IPS-18a (cell line): ENCODE measurements at regions not wholly inside any gene's neighbourhood (a gene's known extent, or its start where the extent isn't known, plus 50 kb on each side); places are given as distances from the start of the nearest gene placed in this dataset.

Experiments
- H3K27ac ChIP-seq: one replicate; pipeline ENCODE4 v1.5.1; 2013; ENCODE audit warnings: low read length
- H3K27me3 ChIP-seq: one replicate; pipeline ENCODE4 v1.6.1; 2013; ENCODE audit warnings: mild to moderate bottlenecking, low read length; ENCODE audit not compliant: control insufficient read depth, insufficient read depth
- H3K36me3 ChIP-seq: one replicate; pipeline ENCODE4 v1.6.1; 2013; ENCODE audit warnings: low read depth, low read length; ENCODE audit not compliant: control insufficient read depth
- H3K4me1 ChIP-seq: one replicate; pipeline ENCODE4 v1.6.1; 2013; ENCODE audit warnings: low read depth, low read length; ENCODE audit not compliant: control insufficient read depth
- H3K4me3 ChIP-seq: one replicate; pipeline ENCODE4 v1.5.1; 2013; ENCODE audit warnings: low read length
- H3K9ac ChIP-seq: one replicate; pipeline ENCODE4 v1.6.1; 2013; ENCODE audit warnings: mild to moderate bottlenecking, low read length, moderate library complexity
- H3K9me3 ChIP-seq: one replicate; pipeline ENCODE4 v1.6.1; 2013; ENCODE audit warnings: low read depth, low read length; ENCODE audit not compliant: control insufficient read depth

DNA sequence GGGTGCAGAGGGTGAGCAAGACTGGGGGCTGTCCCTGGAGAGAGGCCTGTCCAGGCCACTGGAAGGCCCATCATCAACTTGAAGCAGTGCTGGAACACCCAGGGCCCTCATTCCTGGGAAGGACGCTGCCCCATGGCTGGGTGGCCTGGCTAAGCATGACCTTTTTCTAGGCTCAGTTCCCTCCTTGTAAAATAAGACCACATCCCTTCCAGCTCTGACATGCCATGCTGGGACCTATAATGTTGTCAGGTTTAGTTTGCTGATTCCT, 62.8 kb downstream of the SYNE3 start:
- Histone ChIP-seq H3K4me3 (no peak overlapping the region), H3K9me3 (no peaks in the 10 kb centered on the region), H3K4me1 (no peaks in the 10 kb centered on the region), H3K27me3 (no peaks in the 10 kb centered on the region), H3K9ac (no peak overlapping the region), H3K36me3 (no peaks in the 10 kb centered on the region), H3K27ac (no peak overlapping the region)

DNA sequence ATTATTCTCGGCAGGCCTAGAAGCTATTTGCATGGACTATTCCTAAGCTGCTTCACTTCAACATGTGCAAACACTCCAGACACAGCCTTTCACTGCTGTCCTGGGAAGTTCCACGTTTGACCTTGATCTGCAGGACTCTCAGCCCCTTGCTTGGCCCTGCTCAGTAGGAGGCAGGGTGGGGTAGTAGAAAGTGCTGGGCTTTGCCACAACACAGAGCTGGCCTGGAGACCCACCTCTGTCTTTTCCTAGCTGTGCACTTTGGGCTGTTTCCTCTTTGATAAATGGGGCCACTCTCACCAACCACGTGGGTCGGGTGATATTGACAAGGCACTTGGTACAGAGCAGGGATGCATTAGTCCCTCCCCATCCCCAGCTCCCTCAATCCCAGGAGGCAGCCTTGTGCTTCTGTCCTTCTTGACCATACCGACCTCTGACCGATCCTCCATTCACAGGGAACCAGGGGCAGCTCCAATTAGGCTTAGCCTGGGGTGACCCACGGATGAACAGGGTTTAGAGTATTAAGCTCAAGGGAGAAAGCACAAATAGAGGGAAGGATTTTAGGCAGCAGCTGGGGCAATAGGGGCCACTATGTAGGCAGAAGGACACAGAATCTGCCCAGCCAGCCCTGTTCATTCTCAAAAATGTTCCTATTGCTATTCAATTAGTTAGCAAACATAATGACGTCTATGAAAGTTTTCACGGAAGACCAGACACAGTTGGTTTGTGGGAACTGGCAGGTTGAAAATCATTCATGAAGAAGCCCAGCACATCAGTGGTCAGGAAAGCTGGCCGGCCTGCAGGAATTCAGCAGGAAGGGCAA, 63.3 kb downstream of the SYNE3 start:
- H3K27me3 ChIP-seq: no peaks in the 10 kb centered on the region
- no peak overlapping the region for H3K27ac ChIP-seq
- no peaks in the 10 kb centered on the region for H3K9me3 ChIP-seq
- H3K4me3 ChIP-seq: no peak overlapping the region
- H3K9ac ChIP-seq: no peak overlapping the region
- no peaks in the 10 kb centered on the region for H3K36me3 ChIP-seq
- H3K4me1 ChIP-seq: no peaks in the 10 kb centered on the region

DNA sequence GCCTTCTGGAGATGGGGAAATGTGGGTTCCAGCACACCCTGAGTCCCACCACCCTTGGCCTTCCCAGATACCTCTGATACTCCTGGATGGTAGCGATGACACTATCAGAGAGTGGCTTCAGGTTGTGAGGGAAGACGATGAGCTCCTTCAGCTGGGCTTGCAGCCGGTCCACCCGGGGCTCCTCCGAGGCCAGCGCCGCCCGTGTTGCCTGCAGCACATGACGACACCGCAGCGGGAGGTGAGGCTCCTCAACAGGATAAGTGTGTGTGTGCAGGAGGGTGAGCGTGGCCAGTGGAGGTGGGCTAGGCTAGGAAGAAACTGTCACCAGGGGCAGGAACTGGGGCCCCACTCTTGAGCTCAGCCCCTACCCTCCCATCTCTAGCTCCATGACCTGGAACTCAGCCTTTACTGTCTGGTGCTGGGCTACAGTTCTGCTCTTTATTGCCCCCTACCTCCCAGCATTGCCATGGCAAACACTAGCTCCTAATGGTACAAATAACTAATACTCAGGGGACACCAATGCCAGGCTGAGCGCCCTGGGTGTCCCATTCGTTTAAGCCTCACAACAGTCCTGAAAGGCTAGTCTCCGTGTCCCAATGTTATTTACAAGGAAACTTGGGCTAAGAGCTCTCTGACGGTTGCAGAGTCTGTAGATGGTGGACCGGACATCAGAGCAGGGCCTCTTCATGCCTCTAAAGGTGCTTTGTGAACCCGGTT, 64.1 kb downstream of the SYNE3 start:
- Histone ChIP-seq H3K4me3 (no peak overlapping the region), H3K4me1 (no peaks in the 10 kb centered on the region), H3K27me3 (no peaks in the 10 kb centered on the region), H3K9ac (no peak overlapping the region), H3K36me3 (no peaks in the 10 kb centered on the region), H3K9me3 (no peaks in the 10 kb centered on the region), H3K27ac (no peak overlapping the region)

DNA sequence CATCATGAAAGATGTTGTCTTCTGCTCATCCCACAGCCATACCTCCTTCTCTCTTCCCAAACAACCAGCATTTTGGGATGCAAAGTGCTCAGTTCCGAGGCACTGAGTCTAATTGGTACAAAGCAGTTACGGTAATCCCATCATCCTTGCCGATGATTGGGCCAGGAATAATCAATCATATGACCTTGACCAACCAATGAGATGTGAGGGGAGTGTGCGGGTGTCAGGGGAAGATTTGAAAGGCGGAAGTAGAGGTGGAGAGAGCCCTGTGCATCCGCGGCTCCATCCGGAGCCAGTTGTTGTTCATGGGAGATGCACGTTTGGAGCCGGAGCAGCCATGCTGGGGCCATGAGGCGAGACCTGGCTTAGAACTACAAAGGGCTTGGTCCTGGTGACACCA, 67.3 kb downstream of the SYNE3 start:
- H3K9ac ChIP-seq: no peak overlapping the region
- H3K4me3 ChIP-seq: no peak overlapping the region
- H3K4me1 ChIP-seq: no peaks in the 10 kb centered on the region
- H3K27me3 ChIP-seq: no peaks in the 10 kb centered on the region
- no peak overlapping the region for H3K27ac ChIP-seq
- H3K9me3 ChIP-seq: no peaks in the 10 kb centered on the region
- H3K36me3 ChIP-seq: no peaks in the 10 kb centered on the region

DNA sequence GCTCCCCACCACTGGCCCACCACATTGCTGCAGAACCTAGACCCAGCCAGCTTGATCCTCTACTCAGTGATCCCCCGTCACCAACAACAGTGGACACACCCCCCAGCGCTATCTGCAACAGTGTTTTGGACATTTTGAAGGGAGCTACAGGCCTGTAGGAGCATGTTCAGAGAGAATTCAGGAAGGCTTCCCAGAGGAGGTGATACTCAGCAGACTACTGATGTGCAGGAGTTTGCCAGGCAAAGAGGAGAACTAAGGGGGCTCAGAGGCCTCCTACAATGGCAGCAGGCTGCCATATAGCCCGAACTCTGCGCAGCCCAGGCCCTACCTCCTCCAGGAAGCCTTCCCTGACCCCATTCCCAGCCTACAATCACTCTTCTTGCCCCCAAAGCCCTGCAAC, 70.0 kb downstream of the SYNE3 start:
- H3K27me3 ChIP-seq: no peaks in the 10 kb centered on the region
- H3K9ac ChIP-seq: no peak overlapping the region
- no peaks in the 10 kb centered on the region for H3K9me3 ChIP-seq
- no peak overlapping the region for H3K27ac ChIP-seq
- no peak overlapping the region for H3K4me3 ChIP-seq
- no peaks in the 10 kb centered on the region for H3K4me1 ChIP-seq
- H3K36me3 ChIP-seq: no peaks in the 10 kb centered on the region

DNA sequence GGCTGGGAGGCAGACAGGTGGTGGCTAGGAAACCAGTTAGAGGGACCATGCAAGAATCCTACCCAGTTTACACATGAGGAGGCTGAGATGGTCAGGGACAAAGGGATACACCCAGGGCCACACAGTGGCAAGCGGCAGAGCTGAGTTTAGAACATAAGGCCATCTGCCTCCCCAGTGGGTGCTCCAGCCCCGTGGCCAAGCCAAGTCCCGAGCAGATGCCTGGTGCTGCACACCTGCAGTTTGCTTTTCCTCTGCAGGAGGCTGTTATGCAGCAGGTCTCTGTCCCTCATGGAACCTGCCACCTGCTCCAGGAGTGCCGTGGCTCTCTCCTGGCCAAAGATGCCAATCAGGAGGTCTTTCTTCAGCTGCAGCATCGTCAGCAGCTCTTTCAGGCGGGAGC, 70.8 kb downstream of the SYNE3 start:
- Histone ChIP-seq H3K4me3 (no peak overlapping the region), H3K27me3 (no peaks in the 10 kb centered on the region), H3K9me3 (no peaks in the 10 kb centered on the region), H3K9ac (no peak overlapping the region), H3K4me1 (no peaks in the 10 kb centered on the region), H3K36me3 (no peaks in the 10 kb centered on the region), H3K27ac (no peak overlapping the region)

DNA sequence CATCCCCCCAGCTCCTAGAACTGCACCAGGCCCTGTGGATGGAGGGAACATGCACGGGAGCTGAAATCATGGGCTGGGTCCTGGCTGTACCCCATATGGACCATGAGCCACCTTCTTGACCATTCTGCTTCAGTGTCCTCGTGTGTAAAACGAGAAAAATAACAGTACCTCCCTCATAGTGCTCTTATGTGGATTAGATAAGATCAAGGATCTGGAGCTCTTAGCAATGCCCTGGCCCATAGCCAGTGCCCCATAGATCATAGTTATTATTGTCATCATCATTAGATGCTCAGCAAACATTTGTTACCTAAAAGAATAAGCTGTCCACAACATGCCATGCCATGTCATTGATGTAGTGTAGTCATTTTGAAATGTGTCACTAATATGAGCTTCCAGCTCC, 71.3 kb downstream of the SYNE3 start:
- Histone ChIP-seq H3K4me3 (no peak overlapping the region), H3K9me3 (no peaks in the 10 kb centered on the region), H3K36me3 (no peaks in the 10 kb centered on the region), H3K9ac (no peak overlapping the region), H3K27me3 (no peaks in the 10 kb centered on the region), H3K4me1 (no peaks in the 10 kb centered on the region), H3K27ac (no peak overlapping the region)

DNA sequence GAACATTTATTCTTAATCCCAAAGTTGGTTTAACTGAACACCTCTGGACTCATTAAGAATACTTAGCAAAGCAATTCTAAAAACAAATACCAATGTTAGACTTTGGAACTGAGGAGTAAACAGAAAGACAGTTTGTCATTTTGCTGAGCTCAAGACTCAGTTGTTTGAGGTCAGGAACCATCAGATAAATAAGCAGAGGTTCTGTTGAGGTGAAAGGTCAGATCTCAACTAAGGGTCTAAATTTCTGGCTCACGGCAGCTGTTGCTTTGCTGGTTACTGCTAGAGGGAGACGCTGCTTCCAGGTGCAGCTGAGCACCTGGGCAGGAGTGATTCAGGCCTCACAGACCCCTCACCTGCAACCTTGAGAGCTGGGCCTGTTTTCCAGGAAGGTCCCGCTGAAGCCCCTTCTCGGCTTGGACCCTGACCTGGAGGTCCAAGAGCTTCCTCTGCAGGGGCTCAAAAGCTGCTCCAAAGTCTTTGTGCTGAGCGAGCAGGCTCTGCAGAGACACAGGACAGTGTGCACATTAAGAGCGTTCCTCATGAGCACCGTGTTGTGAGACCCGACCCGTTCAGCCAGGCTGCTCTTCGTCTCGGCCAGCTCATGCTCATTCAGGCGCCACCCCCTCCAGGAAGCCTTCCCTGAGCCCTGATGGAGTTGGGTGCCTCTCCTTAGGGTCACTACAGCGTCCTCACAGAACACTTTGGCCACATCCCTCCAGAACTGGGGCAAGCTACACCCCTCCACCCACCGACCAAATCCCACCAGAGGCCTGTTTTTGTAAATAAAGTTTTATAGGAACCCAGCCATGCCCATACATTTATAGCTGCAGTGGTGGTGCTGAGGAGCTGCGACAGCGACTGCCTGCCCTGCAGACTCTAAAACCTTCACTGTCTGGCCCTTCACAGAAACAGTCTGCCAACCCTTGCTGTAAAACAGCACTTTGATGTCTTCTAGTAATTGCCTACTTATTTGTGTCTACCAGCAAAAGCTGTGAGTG, 72.0 kb downstream of the SYNE3 start:
- no peaks in the 10 kb centered on the region for H3K4me1 ChIP-seq
- H3K27ac ChIP-seq: no peak overlapping the region
- H3K36me3 ChIP-seq: no peaks in the 10 kb centered on the region
- no peaks in the 10 kb centered on the region for H3K9me3 ChIP-seq
- H3K27me3 ChIP-seq: no peaks in the 10 kb centered on the region
- H3K4me3 ChIP-seq: no peak overlapping the region
- H3K9ac ChIP-seq: no peak overlapping the region

DNA sequence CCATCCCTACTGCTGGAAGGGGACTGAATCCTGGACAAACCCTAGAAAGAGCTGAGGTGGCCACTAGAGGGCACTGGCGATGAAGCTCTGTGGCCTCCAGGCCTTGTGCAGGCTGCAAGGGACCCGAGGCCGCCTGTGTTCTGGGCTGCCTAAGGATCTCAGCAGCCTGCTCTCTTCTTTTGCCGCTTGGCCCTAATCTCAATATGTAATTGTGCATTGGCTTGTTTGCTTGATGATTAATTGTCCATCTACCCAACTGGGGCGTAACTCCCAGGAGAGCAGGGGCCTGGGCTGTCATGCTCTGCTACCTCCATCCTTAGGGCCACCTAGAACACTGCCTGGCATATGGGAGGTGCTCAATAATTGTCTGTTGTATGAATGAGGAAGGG, 73.8 kb downstream of the SYNE3 start:
- Histone ChIP-seq H3K9ac (no peak overlapping the region), H3K4me1 (no peaks in the 10 kb centered on the region), H3K27me3 (no peaks in the 10 kb centered on the region), H3K27ac (no peak overlapping the region), H3K36me3 (no peaks in the 10 kb centered on the region), H3K9me3 (no peaks in the 10 kb centered on the region), H3K4me3 (no peak overlapping the region)

DNA sequence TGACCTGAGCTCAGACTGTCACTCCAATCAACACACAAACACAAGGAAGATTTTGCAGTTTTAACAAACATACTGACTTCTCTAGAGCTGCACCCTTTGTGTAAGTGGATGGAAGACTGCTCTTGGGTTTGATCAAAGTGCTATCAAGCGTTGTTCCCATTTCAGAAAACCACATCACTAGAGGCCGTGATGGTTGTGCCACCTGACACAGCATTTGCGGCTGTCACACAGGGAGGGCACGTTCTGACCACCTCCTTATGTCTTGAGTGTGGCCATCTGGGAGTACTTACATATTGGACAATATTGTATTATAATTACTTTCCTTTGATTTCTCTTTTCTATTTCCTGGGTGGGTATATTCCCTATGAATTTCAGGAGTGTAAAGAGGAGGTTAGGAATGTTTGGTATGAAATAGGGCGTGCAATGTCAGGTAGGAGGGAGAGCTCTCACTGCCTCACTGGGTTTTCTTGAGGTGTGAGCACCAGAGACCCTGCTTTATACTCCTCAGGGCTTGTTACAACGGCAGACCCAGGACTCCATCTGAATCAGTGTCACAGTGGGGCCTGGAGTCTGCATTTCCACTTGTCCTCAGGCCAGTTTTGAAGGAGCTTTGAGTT, 74.3 kb downstream of the SYNE3 start:
- no peak overlapping the region for H3K27ac ChIP-seq
- H3K4me1 ChIP-seq: no peaks in the 10 kb centered on the region
- H3K27me3 ChIP-seq: no peaks in the 10 kb centered on the region
- H3K4me3 ChIP-seq: no peak overlapping the region
- H3K9me3 ChIP-seq: no peaks in the 10 kb centered on the region
- H3K36me3 ChIP-seq: no peaks in the 10 kb centered on the region
- no peak overlapping the region for H3K9ac ChIP-seq

DNA sequence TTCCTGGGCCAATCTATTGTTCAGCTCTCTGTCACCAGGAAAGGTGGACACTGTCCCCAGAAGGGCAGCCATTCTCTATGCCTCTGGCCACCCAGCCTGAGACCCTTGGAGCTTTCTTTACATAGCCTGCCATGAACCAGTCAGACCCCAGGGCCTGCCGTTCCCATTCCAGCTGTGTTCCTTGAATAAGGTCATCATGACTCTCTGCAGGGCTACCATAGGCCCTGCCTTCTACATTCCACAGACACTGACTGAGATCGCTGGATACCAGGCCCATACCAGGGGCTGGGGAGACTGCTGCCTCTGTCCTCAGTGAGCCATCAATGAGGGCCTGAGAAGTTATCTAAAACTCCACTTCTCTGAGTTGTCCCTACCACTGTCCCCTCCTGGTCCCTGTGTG, 75.5 kb downstream of the SYNE3 start:
- H3K4me3 ChIP-seq: no peak overlapping the region
- H3K9ac ChIP-seq: no peak overlapping the region
- no peaks in the 10 kb centered on the region for H3K36me3 ChIP-seq
- H3K27me3 ChIP-seq: no peaks in the 10 kb centered on the region
- no peak overlapping the region for H3K27ac ChIP-seq
- H3K9me3 ChIP-seq: no peaks in the 10 kb centered on the region
- no peaks in the 10 kb centered on the region for H3K4me1 ChIP-seq
